ENCODE measurements at regions not wholly inside any gene's neighbourhood (a gene's known extent, or its start where the extent isn't known, plus 50 kb on each side); places are given as distances from the start of the nearest gene placed in this dataset.
"Not testable (repeated sequence)": the region's sequence is repeated elsewhere in the genome, so short reads cannot be mapped to it uniquely, and the experiment has no call there.

GRCh38 chr4:72767618-72768302 is 198.7 kb upstream of the ADAMTS3 start:
- no peak for DNase-seq

- DNase-seq: not testable (repeated sequence)
These were observed 196.8 kb upstream of the ADAMTS3 start for GRCh38 chr4:72765788-72766187.

- DNase-seq: no peak
These were observed 192.5 kb upstream of the ADAMTS3 start for GRCh38 chr4:72761368-72762038.

- DNase-seq: not testable (repeated sequence)
These were observed 184.4 kb upstream of the ADAMTS3 start for GRCh38 chr4:72753414-72753813.

- DNase-seq: no peak
These were observed 175.2 kb upstream of the ADAMTS3 start for GRCh38 chr4:72744103-72744725.

- DNase-seq: peak; percentile 19
These were observed 174.1 kb upstream of the ADAMTS3 start for GRCh38 chr4:72743078-72743477.

GRCh38 chr4:72715299-72715698 is 146.3 kb upstream of the ADAMTS3 start:
- no peak for DNase-seq

GRCh38 chr4:72714482-72715279 is 145.7 kb upstream of the ADAMTS3 start:
- DNase-seq: no peak

GRCh38 chr4:72712997-72713396 is 144.0 kb upstream of the ADAMTS3 start:
- no peak for DNase-seq

- no peak for DNase-seq
These were observed 140.5 kb upstream of the ADAMTS3 start for GRCh38 chr4:72709475-72709874.

- no peak for DNase-seq
These were observed 137.7 kb upstream of the ADAMTS3 start for GRCh38 chr4:72706684-72707083.

GRCh38 chr4:72704925-72705640 is 136.1 kb upstream of the ADAMTS3 start:
- DNase-seq: not testable (repeated sequence)

GRCh38 chr4:72702948-72703347 is 133.9 kb upstream of the ADAMTS3 start:
- DNase-seq: no peak

GRCh38 chr4:72701987-72702819 is 133.2 kb upstream of the ADAMTS3 start:
- DNase-seq: peak; percentile 63

- DNase-seq: no peak
These were observed 121.8 kb upstream of the ADAMTS3 start for GRCh38 chr4:72690771-72691170.

- no peak for DNase-seq
These were observed 120.9 kb upstream of the ADAMTS3 start for GRCh38 chr4:72689923-72690322.

- not testable (repeated sequence) for DNase-seq
These were observed 117.4 kb upstream of the ADAMTS3 start for GRCh38 chr4:72686390-72686789.

GRCh38 chr4:72679666-72680065 is 110.6 kb upstream of the ADAMTS3 start:
- DNase-seq: no peak

GRCh38 chr4:72677886-72678285 is 108.9 kb upstream of the ADAMTS3 start:
- no peak for DNase-seq

- no peak for DNase-seq
These were observed 108.2 kb upstream of the ADAMTS3 start for GRCh38 chr4:72677265-72677664.

GRCh38 chr4:72671980-72672379 is 103.0 kb upstream of the ADAMTS3 start:
- no peak for DNase-seq

- no peak for DNase-seq
These were observed 101.5 kb upstream of the ADAMTS3 start for GRCh38 chr4:72670521-72670920.

All from COR-L47 (cell line).